ENCODE measurements at regions not wholly inside any gene's neighbourhood (a gene's known extent, or its start where the extent isn't known, plus 50 kb on each side); places are given as distances from the start of the nearest gene placed in this dataset.

DNA sequence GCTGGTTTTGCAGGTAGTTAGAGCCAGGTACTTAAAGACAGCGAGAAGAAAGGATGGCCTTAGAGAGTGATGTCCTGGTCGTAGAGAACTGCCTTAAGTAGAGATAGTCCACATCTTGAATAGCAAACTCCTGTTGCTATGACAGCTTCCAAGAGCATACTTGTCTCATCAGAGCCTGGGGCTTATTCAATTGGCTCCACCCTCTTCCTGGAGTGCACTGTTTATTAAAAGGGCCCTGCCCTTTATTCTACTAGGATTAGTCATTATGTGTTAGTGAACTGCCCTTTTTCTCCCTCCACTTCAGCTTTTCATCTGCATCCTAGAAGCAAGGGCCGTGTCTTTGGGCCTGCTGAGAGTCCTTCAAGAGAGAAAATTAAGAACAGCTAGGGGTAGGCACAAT, 94.5 kb upstream of the EOLA2 start:
- TF ChIP-seq CTCF (conservative IDR thresholded peaks at IDR 0.05): no peak
- no peak for TF ChIP-seq ZFX (IDR thresholded peaks at IDR 0.05)

Data from C4-2B (cell line).